ENCODE measurements at regions not wholly inside any gene's neighbourhood (a gene's known extent, or its start where the extent isn't known, plus 50 kb on each side); places are given as distances from the start of the nearest gene placed in this dataset.

DNA sequence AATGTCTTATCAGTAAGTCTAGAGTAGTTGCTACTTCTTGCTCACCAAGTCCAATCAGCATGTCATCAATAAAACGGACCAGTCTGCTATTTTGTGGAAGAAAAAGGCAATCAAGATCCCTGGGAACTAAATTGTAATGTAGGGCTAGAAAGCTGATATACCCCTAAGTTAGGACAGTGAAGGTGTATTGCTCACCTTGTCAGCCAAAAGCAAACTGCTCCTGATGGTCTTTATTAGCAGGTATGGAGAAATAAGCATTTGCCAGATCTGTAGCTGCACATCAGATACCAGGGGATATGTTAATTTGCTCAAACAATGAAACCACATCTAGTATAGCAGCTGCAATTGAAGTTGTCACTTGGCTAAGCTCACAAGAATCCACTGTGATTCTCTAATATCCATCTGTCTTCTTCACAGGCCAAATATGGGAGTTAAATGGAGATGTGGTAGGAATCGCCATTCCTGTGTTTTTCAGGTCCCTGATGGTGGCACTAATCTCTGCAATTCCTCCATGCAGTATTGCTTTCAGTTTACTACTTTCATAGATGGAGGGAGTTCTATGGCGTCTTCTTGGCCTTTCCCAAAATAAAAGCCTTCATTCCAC is 75.0 kb downstream of the TMEM237 start:
- no peak overlapping the region for H3K4me3 Mint-ChIP-seq
- H3K9me3 Mint-ChIP-seq, result peaks cover 3% of the 10 kb centered on the region
- no peaks in the 10 kb centered on the region for H3K36me3 Mint-ChIP-seq (ENCODE audit: low read depth)
- H3K4me1 Mint-ChIP-seq, result no peaks in the 10 kb centered on the region
- peaks cover 3% of the 10 kb centered on the region for H3K27me3 Mint-ChIP-seq (ENCODE audit: low read depth)
- H3K27ac Mint-ChIP-seq, result no peak overlapping the region
- TF ChIP-seq, protein P1, sequence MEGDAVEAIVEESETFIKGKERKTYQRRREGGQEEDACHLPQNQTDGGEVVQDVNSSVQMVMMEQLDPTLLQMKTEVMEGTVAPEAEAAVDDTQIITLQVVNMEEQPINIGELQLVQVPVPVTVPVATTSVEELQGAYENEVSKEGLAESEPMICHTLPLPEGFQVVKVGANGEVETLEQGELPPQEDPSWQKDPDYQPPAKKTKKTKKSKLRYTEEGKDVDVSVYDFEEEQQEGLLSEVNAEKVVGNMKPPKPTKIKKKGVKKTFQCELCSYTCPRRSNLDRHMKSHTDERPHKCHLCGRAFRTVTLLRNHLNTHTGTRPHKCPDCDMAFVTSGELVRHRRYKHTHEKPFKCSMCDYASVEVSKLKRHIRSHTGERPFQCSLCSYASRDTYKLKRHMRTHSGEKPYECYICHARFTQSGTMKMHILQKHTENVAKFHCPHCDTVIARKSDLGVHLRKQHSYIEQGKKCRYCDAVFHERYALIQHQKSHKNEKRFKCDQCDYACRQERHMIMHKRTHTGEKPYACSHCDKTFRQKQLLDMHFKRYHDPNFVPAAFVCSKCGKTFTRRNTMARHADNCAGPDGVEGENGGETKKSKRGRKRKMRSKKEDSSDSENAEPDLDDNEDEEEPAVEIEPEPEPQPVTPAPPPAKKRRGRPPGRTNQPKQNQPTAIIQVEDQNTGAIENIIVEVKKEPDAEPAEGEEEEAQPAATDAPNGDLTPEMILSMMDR (IDR thresholded peaks at IDR 0.05; ENCODE audit: unreplicated experiment in 3 of 3), result no peak

DNA sequence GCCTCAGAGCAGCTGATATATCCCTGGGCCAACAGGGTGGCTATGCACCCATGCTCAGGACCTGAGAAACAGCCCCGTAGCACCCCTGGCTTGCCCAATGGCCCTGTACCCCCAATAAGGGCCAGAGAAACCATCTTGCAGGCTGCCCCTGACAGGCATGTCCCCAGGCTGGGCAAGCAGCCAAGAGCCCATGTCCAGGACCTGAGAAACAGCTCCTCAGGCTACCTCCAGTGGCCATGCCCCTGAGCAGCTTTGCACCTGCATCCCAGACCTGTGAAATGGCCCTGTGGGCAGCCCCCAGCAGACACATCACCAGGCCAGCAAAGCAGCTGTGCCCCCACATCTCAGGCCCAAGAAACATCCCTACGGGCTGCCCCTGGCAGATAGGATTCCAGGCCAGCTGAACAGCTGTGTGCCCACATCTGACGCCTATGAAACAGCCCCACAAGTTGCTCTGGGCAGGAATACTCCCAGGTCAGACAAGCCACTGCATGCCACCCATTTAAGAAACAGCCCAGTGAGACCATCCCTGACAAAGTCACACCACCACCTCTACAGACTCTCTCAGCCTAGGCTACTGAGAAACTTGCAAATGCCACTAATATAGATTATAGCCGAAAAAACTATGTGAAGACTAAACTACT is 84.1 kb downstream of the TMEM237 start:
- no peaks in the 10 kb centered on the region for H3K4me1 Mint-ChIP-seq

DNA sequence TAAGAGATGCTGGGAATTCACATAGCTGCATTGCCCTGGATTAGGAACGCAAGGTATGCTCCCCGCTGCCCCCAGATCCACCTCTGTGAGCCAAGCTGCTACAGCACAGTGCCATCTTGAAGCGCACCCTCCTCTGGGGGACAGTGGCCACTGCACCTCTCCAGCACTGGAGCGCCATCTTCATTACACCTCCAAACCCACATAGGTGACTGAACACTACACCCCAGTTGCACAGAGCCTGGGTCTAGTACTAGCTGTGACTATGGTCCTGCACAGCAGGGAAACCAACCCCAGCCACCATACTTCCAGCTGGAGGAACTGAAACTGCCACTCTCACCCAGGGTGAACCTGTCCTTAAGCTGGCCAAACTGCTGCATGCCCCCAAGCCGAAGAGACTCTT is 84.6 kb downstream of the TMEM237 start:
- Mint-ChIP-seq H3K36me3 (ENCODE audit: low read depth) (no peaks in the 10 kb centered on the region), H3K9me3 (peaks cover 2% of the 10 kb centered on the region), H3K4me3 (no peak overlapping the region), H3K27ac (no peak overlapping the region), H3K4me1 (no peaks in the 10 kb centered on the region), H3K27me3 (ENCODE audit: low read depth) (no peaks in the 10 kb centered on the region)
- TF ChIP-seq, protein P1 (IDR thresholded peaks at IDR 0.05; ENCODE audit: unreplicated experiment in 3 of 3), result no peak

More for the DNA sequence above, 84.1 kb downstream of the TMEM237 start:
- TF ChIP-seq, protein P1 (IDR thresholded peaks at IDR 0.05; ENCODE audit: unreplicated experiment in 3 of 3), result no peak
- no peak overlapping the region for H3K4me3 Mint-ChIP-seq
- H3K36me3 Mint-ChIP-seq (ENCODE audit: low read depth), result no peaks in the 10 kb centered on the region
- H3K9me3 Mint-ChIP-seq, result peaks cover 3% of the 10 kb centered on the region
- no peaks in the 10 kb centered on the region for H3K27me3 Mint-ChIP-seq (ENCODE audit: low read depth)
- H3K27ac Mint-ChIP-seq, result no peak overlapping the region

GRCh38 chr2:201558232-201558631 is 85.1 kb downstream of the TMEM237 start:
- Mint-ChIP-seq H3K27ac (no peak overlapping the region), H3K4me3 (no peak overlapping the region), H3K36me3 (ENCODE audit: low read depth) (no peaks in the 10 kb centered on the region), H3K27me3 (ENCODE audit: low read depth) (no peaks in the 10 kb centered on the region), H3K9me3 (no peaks in the 10 kb centered on the region), H3K4me1 (no peaks in the 10 kb centered on the region)
- TF ChIP-seq, protein P1 (IDR thresholded peaks at IDR 0.05; ENCODE audit: unreplicated experiment in 3 of 3), result no peak

DNA sequence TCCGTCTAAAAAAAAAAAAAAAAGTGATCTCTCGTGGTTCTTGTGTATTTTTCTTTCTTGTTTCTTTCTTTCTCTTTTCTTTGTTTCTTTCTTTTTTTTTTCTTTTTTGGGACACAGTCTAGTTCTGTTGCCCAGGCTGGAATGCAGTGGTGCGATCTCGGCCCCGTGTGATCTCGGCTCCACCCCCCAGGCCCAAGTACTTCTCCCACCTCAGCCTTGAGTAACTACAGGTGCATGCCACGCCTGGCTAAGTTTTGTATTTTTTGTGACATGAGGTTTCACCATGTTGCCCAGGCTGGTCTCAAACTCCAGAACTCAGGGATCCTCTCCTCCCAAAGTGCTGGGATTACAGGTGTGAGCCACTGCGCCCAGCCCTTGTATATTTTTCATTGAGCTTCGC is 91.4 kb downstream of the TMEM237 start:
- peaks cover 3% of the 10 kb centered on the region for H3K27me3 Mint-ChIP-seq (ENCODE audit: low read depth)
- TF ChIP-seq, protein P1 (IDR thresholded peaks at IDR 0.05; ENCODE audit: unreplicated experiment in 3 of 3), result no peak
- no peaks in the 10 kb centered on the region for H3K4me1 Mint-ChIP-seq
- H3K36me3 Mint-ChIP-seq (ENCODE audit: low read depth), result no peaks in the 10 kb centered on the region
- no peak overlapping the region for H3K27ac Mint-ChIP-seq
- H3K9me3 Mint-ChIP-seq, result no peaks in the 10 kb centered on the region
- H3K4me3 Mint-ChIP-seq, result no peak overlapping the region

DNA sequence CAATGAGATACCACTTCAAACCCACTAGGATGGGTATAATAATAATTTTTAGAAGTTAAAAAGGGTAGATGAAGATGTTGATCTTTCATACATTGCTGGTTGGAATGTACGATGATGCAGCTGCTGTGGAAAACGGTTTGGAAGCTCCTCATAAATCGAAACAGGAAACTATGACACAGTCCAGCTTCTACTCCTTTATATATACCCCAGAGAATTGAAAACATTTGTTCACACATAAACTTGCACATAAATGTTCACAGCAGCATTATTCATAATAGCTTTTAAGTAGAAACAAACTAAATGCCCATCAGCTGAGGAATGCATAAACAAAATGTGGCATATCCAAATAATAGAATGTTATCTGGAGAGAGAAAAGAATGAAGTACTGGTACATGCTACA is 95.0 kb downstream of the STRADB start:
- no peaks in the 10 kb centered on the region for H3K4me1 Mint-ChIP-seq
- H3K27me3 Mint-ChIP-seq (ENCODE audit: low read depth), result no peaks in the 10 kb centered on the region
- no peaks in the 10 kb centered on the region for H3K9me3 Mint-ChIP-seq
- no peak overlapping the region for H3K4me3 Mint-ChIP-seq
- H3K27ac Mint-ChIP-seq, result peak overlapping the region in 1 of 3 experiments; percentile 3
- TF ChIP-seq, protein P1 (IDR thresholded peaks at IDR 0.05; ENCODE audit: unreplicated experiment in 3 of 3), result no peak
- no peaks in the 10 kb centered on the region for H3K36me3 Mint-ChIP-seq (ENCODE audit: low read depth)

All from nephron (organoid).